GM23248 (cell line): ENCODE measurements at regions not wholly inside any gene's neighbourhood (a gene's known extent, or its start where the extent isn't known, plus 50 kb on each side); places are given as distances from the start of the nearest gene placed in this dataset.
A peak's percentile ranks its signal among the peaks of the same experiment; 100 is the strongest.

Experiments used
- DNase-seq: peaks from one replicate; pipeline ENCODE4 v3.0.0-alpha.2; 2015
- H2AFZ ChIP-seq: fragments of 200-600 bp; sonication (generic); 2 replicates; pipeline ENCODE4 v1.6.1; 2016; ENCODE audit warnings: antibody characterized with exemption
- H3F3A ChIP-seq: fragments of 200-600 bp; sonication (generic); 2 replicates; pipeline ENCODE4 v1.6.1; 2016; ENCODE audit warnings: mild to moderate bottlenecking, antibody characterized with exemption, mixed run types; ENCODE audit not compliant: insufficient read depth
- H3K27ac ChIP-seq: fragments of 200-600 bp; sonication (generic); 2 replicates; pipeline ENCODE4 v1.5.1; 2016; ENCODE audit warnings: mild to moderate bottlenecking
- H3K27me3 ChIP-seq: fragments of 200-600 bp; sonication (generic); replicated peaks from 2 replicates; pipeline ENCODE4 v1.6.1; 2016; ENCODE audit warnings: mild to moderate bottlenecking; ENCODE audit not compliant: insufficient read depth
- H3K36me3 ChIP-seq: fragments of 200-600 bp; sonication (generic); 2 replicates; pipeline ENCODE4 v1.6.1; 2016; ENCODE audit warnings: low read depth, mild to moderate bottlenecking
- H3K4me1 ChIP-seq: fragments of 200-600 bp; sonication (generic); 2 replicates; pipeline ENCODE4 v1.6.1; 2016; ENCODE audit warnings: mild to moderate bottlenecking; ENCODE audit not compliant: insufficient read depth
- H3K4me2 ChIP-seq: fragments of 200-600 bp; sonication (generic); one replicate; pipeline ENCODE4 v1.6.1; 2016; ENCODE audit warnings: mild to moderate bottlenecking; ENCODE audit not compliant: unreplicated experiment
- H3K4me3 ChIP-seq: fragments of 200-600 bp; sonication (generic); 2 replicates; pipeline ENCODE4 v1.5.1; 2016; ENCODE audit warnings: mild to moderate bottlenecking
- H3K79me2 ChIP-seq: fragments of 200-600 bp; sonication (generic); 2 replicates; pipeline ENCODE4 v1.6.1; 2016; ENCODE audit warnings: mild to moderate bottlenecking; ENCODE audit not compliant: insufficient read depth
- H3K9ac ChIP-seq: fragments of 200-600 bp; sonication (generic); 2 replicates; pipeline ENCODE4 v1.6.1; 2016; ENCODE audit warnings: mild to moderate bottlenecking
- H3K9me2 ChIP-seq: fragments of 200-600 bp; sonication (generic); 2 replicates; pipeline ENCODE4 v1.6.1; 2016; ENCODE audit warnings: mixed run types, mild to moderate bottlenecking, moderate library complexity; ENCODE audit not compliant: insufficient read depth
- H3K9me3 ChIP-seq: fragments of 200-600 bp; sonication (generic); one replicate; pipeline ENCODE4 v1.6.1; 2017; ENCODE audit warnings: low read depth
- H4K20me1 ChIP-seq: fragments of 200-600 bp; sonication (generic); 2 replicates; pipeline ENCODE4 v1.6.0; 2016; ENCODE audit not compliant: insufficient read depth
- EZH2 ChIP-seq: fragments of 200-600 bp; sonication (generic); IDR thresholded peaks from 2 replicates; pipeline ENCODE4 v1.6.1; 2018; ENCODE audit warnings: antibody characterized with exemption, mild to moderate bottlenecking; ENCODE audit not compliant: insufficient read depth, poor library complexity, severe bottlenecking
- EZH2phosphoT487 ChIP-seq: fragments of 200-600 bp; sonication (generic); IDR thresholded peaks from 2 replicates; pipeline ENCODE4 v1.6.1; 2018; ENCODE audit warnings: antibody characterized with exemption, moderate library complexity, mild to moderate bottlenecking, low read depth; ENCODE audit not compliant: insufficient read depth
- WGBS, 2 experiments: methylation state at CpG; one replicate each; pipeline ENCODE4 v1.1.6; 2015 to 2017; ENCODE audit warnings: low lambda C conversion rate in 2 of 2, low coverage in 1 of 2; ENCODE audit errors: missing lambda C conversion rate in 2 of 2; 5-methylcytosine and 5-hydroxymethylcytosine counted together
- in situ Hi-C: fragments of 300-500 bp; cut with MboI; formaldehyde crosslinking; loops from 2 replicates; pipeline ENCODE4 v1.15.0; 2020

- H3K9me3 ChIP-seq, result no peaks in the 10 kb centered on the region
- H3K9ac ChIP-seq, result no peak overlapping the region
- no peaks in the 10 kb centered on the region for H3K36me3 ChIP-seq
- H3K27me3 ChIP-seq, result no peaks in the 10 kb centered on the region
- no peaks in the 10 kb centered on the region for H3K9me2 ChIP-seq
- H3K4me1 ChIP-seq, result peaks cover 13% of the 10 kb centered on the region
- peak; percentile 36 for DNase-seq
- no peak overlapping the region for H2AFZ ChIP-seq
- 22 to 30% methylated on average over 4 of the region's 4 CpGs for WGBS, 2 experiments
- no peak overlapping the region for H3K4me3 ChIP-seq
- H3K27ac ChIP-seq, result no peak overlapping the region
- TF ChIP-seq EZH2 (no peak), EZH2phosphoT487 (no peak)
- H3K4me2 ChIP-seq, result no peak overlapping the region
- H4K20me1 ChIP-seq, result no peaks in the 10 kb centered on the region
- no peaks in the 10 kb centered on the region for H3K79me2 ChIP-seq
- in situ Hi-C loops, result no loop called here
- H3F3A ChIP-seq, result 0 out of 2 replicates have a peak, but pooled peaks cover 11% of the 10 kb centered on the region
Observed at GRCh38 chr18:22796113-22796512, 137.0 kb upstream of the RBBP8 start.

GRCh38 chr18:22800551-22800951 lies 132.6 kb upstream of the RBBP8 start:
- TF ChIP-seq EZH2 (no peak), EZH2phosphoT487 (no peak)
- WGBS, 2 experiments, result 27 to 35% methylated on average over 7 of the region's 7 CpGs
- in situ Hi-C loops, result loop anchor here (25.0 kb wide), 1 partner anchor 612 kb away; no protein-coding TSS in a partner anchor

GRCh38 chr18:22813648-22814328 lies 119.3 kb upstream of the RBBP8 start:
- in situ Hi-C loops, result loop anchor here (10.0 to 25.0 kb wide), 2 partner anchors 171 to 599 kb away; no protein-coding TSS in a partner anchor
- no peaks in the 10 kb centered on the region for H3F3A ChIP-seq
- TF ChIP-seq EZH2, result no peak
- no peak for TF ChIP-seq EZH2phosphoT487
- 16 to 18% methylated on average over 6 of the region's 6 CpGs for WGBS, 2 experiments
- H3K9me2 ChIP-seq, result no peaks in the 10 kb centered on the region
- no peaks in the 10 kb centered on the region for H3K79me2 ChIP-seq
- no peaks in the 10 kb centered on the region for H3K9me3 ChIP-seq
- no peak overlapping the region for H3K4me2 ChIP-seq
- no peaks in the 10 kb centered on the region for H3K4me1 ChIP-seq
- H3K27me3 ChIP-seq, result no peaks in the 10 kb centered on the region
- no peak overlapping the region for H3K4me3 ChIP-seq
- no peaks in the 10 kb centered on the region for H4K20me1 ChIP-seq
- no peak overlapping the region for H3K9ac ChIP-seq
- H2AFZ ChIP-seq, result no peak overlapping the region
- no peak overlapping the region for H3K27ac ChIP-seq
- peak; percentile 71 for DNase-seq
- no peaks in the 10 kb centered on the region for H3K36me3 ChIP-seq

More at GRCh38 chr18:22800551-22800951, 132.6 kb upstream of the RBBP8 start:
- Histone ChIP-seq H3K9ac (no peak overlapping the region), H4K20me1 (no peaks in the 10 kb centered on the region), H3K9me3 (no peaks in the 10 kb centered on the region), H3F3A (0 out of 2 replicates have a peak, but pooled peaks cover 11% of the 10 kb centered on the region), H3K27ac (no peak overlapping the region), H3K4me1 (peaks cover 13% of the 10 kb centered on the region), H3K27me3 (no peaks in the 10 kb centered on the region), H3K36me3 (no peaks in the 10 kb centered on the region), H2AFZ (no peak overlapping the region), H3K4me3 (no peak overlapping the region), H3K79me2 (no peaks in the 10 kb centered on the region), H3K4me2 (no peak overlapping the region), H3K9me2 (no peaks in the 10 kb centered on the region)
- DNase-seq, result peak; percentile 65

- in situ Hi-C loops, result loop anchor here (10.0 to 25.0 kb wide), 2 partner anchors 170 to 598 kb away; no protein-coding TSS in a partner anchor
- H3K9me3 ChIP-seq, result no peaks in the 10 kb centered on the region
- H3K9me2 ChIP-seq, result no peaks in the 10 kb centered on the region
- H3K4me2 ChIP-seq, result no peak overlapping the region
- WGBS, 2 experiments, result 66 to 67% methylated on average over 4 of the region's 4 CpGs
- no peak overlapping the region for H3K9ac ChIP-seq
- no peaks in the 10 kb centered on the region for H3K4me1 ChIP-seq
- no peak overlapping the region for H3K4me3 ChIP-seq
- no peak for DNase-seq
- no peaks in the 10 kb centered on the region for H4K20me1 ChIP-seq
- no peaks in the 10 kb centered on the region for H3K27me3 ChIP-seq
- H3K79me2 ChIP-seq, result no peaks in the 10 kb centered on the region
- TF ChIP-seq EZH2phosphoT487, result no peak
- no peak for TF ChIP-seq EZH2
- H3K27ac ChIP-seq, result no peak overlapping the region
- no peaks in the 10 kb centered on the region for H3K36me3 ChIP-seq
- H2AFZ ChIP-seq, result no peak overlapping the region
- no peaks in the 10 kb centered on the region for H3F3A ChIP-seq
Observed at GRCh38 chr18:22814329-22814703, 118.8 kb upstream of the RBBP8 start.
